ENCODE measurements at regions not wholly inside any gene's neighbourhood (a gene's known extent, or its start where the extent isn't known, plus 50 kb on each side); places are given as distances from the start of the nearest gene placed in this dataset.

- no peaks in the 10 kb centered on the region for H3K27me3 Mint-ChIP-seq
- no peak overlapping the region for H3K27ac Mint-ChIP-seq (ENCODE audit: low read depth)
- DNase-seq (ENCODE audit: low spot score in 2 of 2) (no peak), ATAC-seq (replicated peaks; ENCODE audit: extremely low read depth, poor library complexity, severe bottlenecking) (no peak)
- H3K36me3 Mint-ChIP-seq (ENCODE audit: insufficient read depth), result no peaks in the 10 kb centered on the region
- no peaks in the 10 kb centered on the region for H3K4me1 Mint-ChIP-seq
- no peak overlapping the region for H3K4me3 Mint-ChIP-seq
- no peaks in the 10 kb centered on the region for H3K9me3 Mint-ChIP-seq
Observed at GRCh38 chr3:194852831-194853508, 167.3 kb downstream of the FAM43A start.

- H3K4me1 Mint-ChIP-seq, result no peaks in the 10 kb centered on the region
- H3K9me3 Mint-ChIP-seq, result no peaks in the 10 kb centered on the region
- ATAC-seq (replicated peaks; ENCODE audit: extremely low read depth, poor library complexity, severe bottlenecking), result no peak
- H3K27ac Mint-ChIP-seq (ENCODE audit: low read depth), result peak overlapping the region; percentile 20
- no peak overlapping the region for H3K4me3 Mint-ChIP-seq
- H3K36me3 Mint-ChIP-seq (ENCODE audit: insufficient read depth), result no peaks in the 10 kb centered on the region
- H3K27me3 Mint-ChIP-seq, result peaks cover 9% of the 10 kb centered on the region
- DNase-seq (ENCODE audit: low spot score in 2 of 2), result no peak
Observed at GRCh38 chr3:194854206-194854605, 168.5 kb downstream of the FAM43A start.

GRCh38 chr3:194854659-194855390, 169.1 kb downstream of the FAM43A start:
- Mint-ChIP-seq H3K27me3 (peaks cover 14% of the 10 kb centered on the region), H3K36me3 (ENCODE audit: insufficient read depth) (no peaks in the 10 kb centered on the region), H3K9me3 (no peaks in the 10 kb centered on the region), H3K4me1 (no peaks in the 10 kb centered on the region), H3K4me3 (no peak overlapping the region), H3K27ac (ENCODE audit: low read depth) (peak overlapping the region; percentile 20)
- no peak for ATAC-seq (replicated peaks; ENCODE audit: extremely low read depth, poor library complexity, severe bottlenecking)
- DNase-seq (ENCODE audit: low spot score in 2 of 2), result no peak

GRCh38 chr3:194856296-194856695, 170.6 kb downstream of the FAM43A start:
- H3K9me3 Mint-ChIP-seq, result no peaks in the 10 kb centered on the region
- DNase-seq (ENCODE audit: low spot score in 2 of 2), result no peak
- H3K36me3 Mint-ChIP-seq (ENCODE audit: insufficient read depth), result no peaks in the 10 kb centered on the region

GRCh38 chr3:194857469-194858113, 171.9 kb downstream of the FAM43A start:
- H3K36me3 Mint-ChIP-seq (ENCODE audit: insufficient read depth), result no peaks in the 10 kb centered on the region
- H3K9me3 Mint-ChIP-seq, result no peaks in the 10 kb centered on the region

More at GRCh38 chr3:194856296-194856695, 170.6 kb downstream of the FAM43A start:
- Mint-ChIP-seq H3K27me3 (peaks cover 14% of the 10 kb centered on the region), H3K4me3 (no peak overlapping the region), H3K27ac (ENCODE audit: low read depth) (no peak overlapping the region), H3K4me1 (no peaks in the 10 kb centered on the region)
- ATAC-seq (replicated peaks; ENCODE audit: extremely low read depth, poor library complexity, severe bottlenecking), result no peak

GRCh38 chr3:194858382-194858781, 172.7 kb downstream of the FAM43A start:
- no peaks in the 10 kb centered on the region for H3K4me1 Mint-ChIP-seq
- H3K9me3 Mint-ChIP-seq, result no peaks in the 10 kb centered on the region
- no peak overlapping the region for H3K27ac Mint-ChIP-seq (ENCODE audit: low read depth)
- H3K4me3 Mint-ChIP-seq, result no peak overlapping the region
- ATAC-seq (replicated peaks; ENCODE audit: extremely low read depth, poor library complexity, severe bottlenecking) (no peak), DNase-seq (ENCODE audit: low spot score in 2 of 2) (no peak)
- H3K27me3 Mint-ChIP-seq, result peaks cover 33% of the 10 kb centered on the region
- no peaks in the 10 kb centered on the region for H3K36me3 Mint-ChIP-seq (ENCODE audit: insufficient read depth)

More at GRCh38 chr3:194857469-194858113, 171.9 kb downstream of the FAM43A start:
- H3K27ac Mint-ChIP-seq (ENCODE audit: low read depth), result no peak overlapping the region
- H3K4me1 Mint-ChIP-seq, result no peaks in the 10 kb centered on the region
- peaks cover 25% of the 10 kb centered on the region for H3K27me3 Mint-ChIP-seq
- ATAC-seq (replicated peaks; ENCODE audit: extremely low read depth, poor library complexity, severe bottlenecking) (no peak), DNase-seq (ENCODE audit: low spot score in 2 of 2) (no peak)
- H3K4me3 Mint-ChIP-seq, result no peak overlapping the region

GRCh38 chr3:194860725-194861124, 175.0 kb downstream of the FAM43A start:
- no peaks in the 10 kb centered on the region for H3K4me1 Mint-ChIP-seq
- peaks cover 44% of the 10 kb centered on the region for H3K27me3 Mint-ChIP-seq
- no peak for DNase-seq (ENCODE audit: low spot score in 2 of 2)
- H3K27ac Mint-ChIP-seq (ENCODE audit: low read depth), result no peak overlapping the region
- H3K4me3 Mint-ChIP-seq, result no peak overlapping the region
- H3K9me3 Mint-ChIP-seq, result no peaks in the 10 kb centered on the region
- ATAC-seq (replicated peaks; ENCODE audit: extremely low read depth, poor library complexity, severe bottlenecking), result no peak
- no peaks in the 10 kb centered on the region for H3K36me3 Mint-ChIP-seq (ENCODE audit: insufficient read depth)

GRCh38 chr3:194861375-194861774, 175.7 kb downstream of the FAM43A start:
- peaks cover 50% of the 10 kb centered on the region for H3K27me3 Mint-ChIP-seq
- no peaks in the 10 kb centered on the region for H3K36me3 Mint-ChIP-seq (ENCODE audit: insufficient read depth)
- H3K4me1 Mint-ChIP-seq, result no peaks in the 10 kb centered on the region
- no peak overlapping the region for H3K27ac Mint-ChIP-seq (ENCODE audit: low read depth)
- DNase-seq (ENCODE audit: low spot score in 2 of 2), result no peak
- no peak for ATAC-seq (replicated peaks; ENCODE audit: extremely low read depth, poor library complexity, severe bottlenecking)
- H3K4me3 Mint-ChIP-seq, result no peak overlapping the region
- H3K9me3 Mint-ChIP-seq, result no peaks in the 10 kb centered on the region

GRCh38 chr3:194865061-194865460, 179.4 kb downstream of the FAM43A start:
- Mint-ChIP-seq H3K4me3 (no peak overlapping the region), H3K4me1 (no peaks in the 10 kb centered on the region), H3K27me3 (peaks cover 63% of the 10 kb centered on the region), H3K9me3 (no peaks in the 10 kb centered on the region), H3K27ac (ENCODE audit: low read depth) (no peak overlapping the region), H3K36me3 (ENCODE audit: insufficient read depth) (no peaks in the 10 kb centered on the region)
- DNase-seq (ENCODE audit: low spot score in 2 of 2) (no peak), ATAC-seq (replicated peaks; ENCODE audit: extremely low read depth, poor library complexity, severe bottlenecking) (no peak)

- DNase-seq (ENCODE audit: low spot score in 2 of 2), result no peak
- Mint-ChIP-seq H3K36me3 (ENCODE audit: insufficient read depth) (no peaks in the 10 kb centered on the region), H3K27ac (ENCODE audit: low read depth) (no peak overlapping the region), H3K4me3 (no peak overlapping the region), H3K27me3 (peaks cover 63% of the 10 kb centered on the region), H3K4me1 (no peaks in the 10 kb centered on the region), H3K9me3 (no peaks in the 10 kb centered on the region)
- no peak for ATAC-seq (replicated peaks; ENCODE audit: extremely low read depth, poor library complexity, severe bottlenecking)
Observed at GRCh38 chr3:194865615-194866014, 179.9 kb downstream of the FAM43A start.

GRCh38 chr3:194866236-194866635, 180.6 kb downstream of the FAM43A start:
- Mint-ChIP-seq H3K4me1 (no peaks in the 10 kb centered on the region), H3K27ac (ENCODE audit: low read depth) (no peak overlapping the region), H3K9me3 (no peaks in the 10 kb centered on the region), H3K36me3 (ENCODE audit: insufficient read depth) (no peaks in the 10 kb centered on the region), H3K27me3 (peaks cover 63% of the 10 kb centered on the region), H3K4me3 (no peak overlapping the region)
- ATAC-seq (replicated peaks; ENCODE audit: extremely low read depth, poor library complexity, severe bottlenecking) (no peak), DNase-seq (ENCODE audit: low spot score in 2 of 2) (no peak)

GRCh38 chr3:194867270-194867983, 181.7 kb downstream of the FAM43A start:
- Mint-ChIP-seq H3K9me3 (no peaks in the 10 kb centered on the region), H3K27me3 (peaks cover 54% of the 10 kb centered on the region), H3K27ac (ENCODE audit: low read depth) (no peak overlapping the region), H3K36me3 (ENCODE audit: insufficient read depth) (no peaks in the 10 kb centered on the region), H3K4me3 (no peak overlapping the region), H3K4me1 (no peaks in the 10 kb centered on the region)
- DNase-seq (ENCODE audit: low spot score in 2 of 2), result no peak
- no peak for ATAC-seq (replicated peaks; ENCODE audit: extremely low read depth, poor library complexity, severe bottlenecking)

Data from central memory CD8-positive, alpha-beta T cell (primary cell).